ENCODE measurements at regions not wholly inside any gene's neighbourhood (a gene's known extent, or its start where the extent isn't known, plus 50 kb on each side); places are given as distances from the start of the nearest gene placed in this dataset.

DNA sequence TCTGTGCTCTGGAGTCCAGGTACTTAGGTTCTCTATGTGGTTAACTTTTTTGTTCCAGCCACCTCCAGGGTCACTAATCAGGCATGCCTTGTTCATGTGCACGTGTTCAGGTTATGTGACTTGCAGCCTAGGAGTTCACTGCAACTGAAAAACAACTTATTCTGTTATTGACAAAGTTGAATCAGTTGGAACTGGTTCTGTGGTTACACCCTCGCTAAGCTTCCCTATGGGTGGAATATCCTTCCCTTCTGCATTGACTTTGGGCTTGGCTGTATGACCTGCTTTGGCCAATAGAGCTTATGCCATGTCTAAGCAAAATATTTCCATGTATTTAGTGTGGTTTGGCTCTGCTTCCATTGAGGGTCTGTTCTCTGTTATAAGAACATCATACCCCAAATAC, 66.0 kb upstream of the DNAH14 start:
- TF ChIP-seq EZH2 (IDR thresholded peaks at IDR 0.05): no peak
- no peak for TF ChIP-seq POLR2AphosphoS5 (IDR thresholded peaks at IDR 0.05; ENCODE audit: borderline replicate concordance, low read depth, low read length)

Measured in SK-N-MC (cell line).